ENCODE measurements at regions not wholly inside any gene's neighbourhood (a gene's known extent, or its start where the extent isn't known, plus 50 kb on each side); places are given as distances from the start of the nearest gene placed in this dataset.

GRCh38 chr6:41463062-41463930 lies 82.9 kb upstream of the FOXP4 start:
- TF ChIP-seq CTCF (IDR thresholded peaks at IDR 0.05; ENCODE audit: unreplicated experiment) = peak; percentile 28
- no peaks in the 10 kb centered on the region for H3K9me3 Mint-ChIP-seq (ENCODE audit: unreplicated experiment)
- H3K27me3 Mint-ChIP-seq (ENCODE audit: unreplicated experiment) = peaks cover 9% of the 10 kb centered on the region
- peaks cover 13% of the 10 kb centered on the region for H3K4me1 Mint-ChIP-seq (ENCODE audit: unreplicated experiment)
- peak; percentile 69 for DNase-seq (ENCODE audit: low spot score)
- H3K4me3 Mint-ChIP-seq (ENCODE audit: unreplicated experiment) = no peak overlapping the region
- H3K27ac Mint-ChIP-seq (ENCODE audit: unreplicated experiment) = peak overlapping the region; percentile 22
- H3K36me3 Mint-ChIP-seq (ENCODE audit: low read depth, unreplicated experiment) = peaks cover 4% of the 10 kb centered on the region

- TF ChIP-seq CTCF (IDR thresholded peaks at IDR 0.05; ENCODE audit: unreplicated experiment) = no peak
- Mint-ChIP-seq H3K27me3 (ENCODE audit: unreplicated experiment) (peaks cover 9% of the 10 kb centered on the region), H3K4me1 (ENCODE audit: unreplicated experiment) (peaks cover 9% of the 10 kb centered on the region), H3K36me3 (ENCODE audit: low read depth, unreplicated experiment) (peaks cover 4% of the 10 kb centered on the region), H3K27ac (ENCODE audit: unreplicated experiment) (peak overlapping the region; percentile 22), H3K9me3 (ENCODE audit: unreplicated experiment) (no peaks in the 10 kb centered on the region), H3K4me3 (ENCODE audit: unreplicated experiment) (no peak overlapping the region)
- no peak for DNase-seq (ENCODE audit: low spot score)
Observed at GRCh38 chr6:41464019-41464418, 82.2 kb upstream of the FOXP4 start.

GRCh38 chr6:41464481-41464880 lies 81.7 kb upstream of the FOXP4 start:
- H3K9me3 Mint-ChIP-seq (ENCODE audit: unreplicated experiment) = no peaks in the 10 kb centered on the region
- H3K4me3 Mint-ChIP-seq (ENCODE audit: unreplicated experiment) = no peak overlapping the region
- H3K4me1 Mint-ChIP-seq (ENCODE audit: unreplicated experiment) = peaks cover 9% of the 10 kb centered on the region
- no peak for TF ChIP-seq CTCF (IDR thresholded peaks at IDR 0.05; ENCODE audit: unreplicated experiment)
- H3K27ac Mint-ChIP-seq (ENCODE audit: unreplicated experiment) = no peak overlapping the region
- DNase-seq (ENCODE audit: low spot score) = no peak
- H3K36me3 Mint-ChIP-seq (ENCODE audit: low read depth, unreplicated experiment) = peaks cover 4% of the 10 kb centered on the region
- peaks cover 12% of the 10 kb centered on the region for H3K27me3 Mint-ChIP-seq (ENCODE audit: unreplicated experiment)

GRCh38 chr6:41466437-41466990 lies 79.7 kb upstream of the FOXP4 start:
- H3K27me3 Mint-ChIP-seq (ENCODE audit: unreplicated experiment) = peaks cover 18% of the 10 kb centered on the region
- H3K9me3 Mint-ChIP-seq (ENCODE audit: unreplicated experiment) = no peaks in the 10 kb centered on the region
- DNase-seq (ENCODE audit: low spot score) = no peak
- no peak overlapping the region for H3K27ac Mint-ChIP-seq (ENCODE audit: unreplicated experiment)
- peaks cover 8% of the 10 kb centered on the region for H3K36me3 Mint-ChIP-seq (ENCODE audit: low read depth, unreplicated experiment)
- TF ChIP-seq CTCF (IDR thresholded peaks at IDR 0.05; ENCODE audit: unreplicated experiment) = no peak
- H3K4me1 Mint-ChIP-seq (ENCODE audit: unreplicated experiment) = peaks cover 19% of the 10 kb centered on the region
- no peak overlapping the region for H3K4me3 Mint-ChIP-seq (ENCODE audit: unreplicated experiment)

- no peak overlapping the region for H3K27ac Mint-ChIP-seq (ENCODE audit: unreplicated experiment)
- H3K27me3 Mint-ChIP-seq (ENCODE audit: unreplicated experiment) = peaks cover 18% of the 10 kb centered on the region
- H3K4me3 Mint-ChIP-seq (ENCODE audit: unreplicated experiment) = no peak overlapping the region
- H3K9me3 Mint-ChIP-seq (ENCODE audit: unreplicated experiment) = no peaks in the 10 kb centered on the region
- TF ChIP-seq CTCF (IDR thresholded peaks at IDR 0.05; ENCODE audit: unreplicated experiment) = no peak
- no peak for DNase-seq (ENCODE audit: low spot score)
- peaks cover 8% of the 10 kb centered on the region for H3K36me3 Mint-ChIP-seq (ENCODE audit: low read depth, unreplicated experiment)
- peaks cover 19% of the 10 kb centered on the region for H3K4me1 Mint-ChIP-seq (ENCODE audit: unreplicated experiment)
Observed at GRCh38 chr6:41467061-41467460, 79.1 kb upstream of the FOXP4 start.

Measured in endothelial cell (in vitro differentiated cells).